GM10266 (cell line): ENCODE measurements at regions not wholly inside any gene's neighbourhood (a gene's known extent, or its start where the extent isn't known, plus 50 kb on each side); places are given as distances from the start of the nearest gene placed in this dataset.

ENCODE experiments used
- DNase-seq: peaks from one replicate; pipeline ENCODE4 v3.0.0; 2012; ENCODE audit errors: extremely low spot score
- TF ChIP-seq, protein P1 (sequence below): IDR thresholded peaks from 2 replicates; pipeline ENCODE4 v1.5.1; 2012; ENCODE audit warnings: mild to moderate bottlenecking, low read depth; ENCODE audit not compliant: control insufficient read depth, insufficient read depth; ENCODE audit errors: missing control alignments

- no peak for DNase-seq
- TF ChIP-seq, protein P1, sequence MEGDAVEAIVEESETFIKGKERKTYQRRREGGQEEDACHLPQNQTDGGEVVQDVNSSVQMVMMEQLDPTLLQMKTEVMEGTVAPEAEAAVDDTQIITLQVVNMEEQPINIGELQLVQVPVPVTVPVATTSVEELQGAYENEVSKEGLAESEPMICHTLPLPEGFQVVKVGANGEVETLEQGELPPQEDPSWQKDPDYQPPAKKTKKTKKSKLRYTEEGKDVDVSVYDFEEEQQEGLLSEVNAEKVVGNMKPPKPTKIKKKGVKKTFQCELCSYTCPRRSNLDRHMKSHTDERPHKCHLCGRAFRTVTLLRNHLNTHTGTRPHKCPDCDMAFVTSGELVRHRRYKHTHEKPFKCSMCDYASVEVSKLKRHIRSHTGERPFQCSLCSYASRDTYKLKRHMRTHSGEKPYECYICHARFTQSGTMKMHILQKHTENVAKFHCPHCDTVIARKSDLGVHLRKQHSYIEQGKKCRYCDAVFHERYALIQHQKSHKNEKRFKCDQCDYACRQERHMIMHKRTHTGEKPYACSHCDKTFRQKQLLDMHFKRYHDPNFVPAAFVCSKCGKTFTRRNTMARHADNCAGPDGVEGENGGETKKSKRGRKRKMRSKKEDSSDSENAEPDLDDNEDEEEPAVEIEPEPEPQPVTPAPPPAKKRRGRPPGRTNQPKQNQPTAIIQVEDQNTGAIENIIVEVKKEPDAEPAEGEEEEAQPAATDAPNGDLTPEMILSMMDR: no peak
Measured at GRCh38 chr7:21377545-21377944, 50.3 kb upstream of the SP4 start.
